Activated T-cell treated with anti-CD3 and anti-CD28 coated beads, Interleukin-2, amount 50 U/mL, for 24 hours (primary cell): ENCODE measurements at regions not wholly inside any gene's neighbourhood (a gene's known extent, or its start where the extent isn't known, plus 50 kb on each side); places are given as distances from the start of the nearest gene placed in this dataset.

ENCODE experiments used
- DNase-seq: peaks from one replicate; pipeline ENCODE4 v3.0.0-alpha.2; 2020
- H3K27ac Mint-ChIP-seq: 2 replicates; pipeline ENCODE4 v1.8.0; 2020; ENCODE audit warnings: mild to moderate bottlenecking, mixed read lengths
- H3K27me3 Mint-ChIP-seq: 2 replicates; pipeline ENCODE4 v1.8.0; 2020; ENCODE audit warnings: mixed read lengths
- H3K36me3 Mint-ChIP-seq: 2 replicates; pipeline ENCODE4 v1.8.0; 2020; ENCODE audit warnings: low read depth, mixed read lengths
- H3K4me1 Mint-ChIP-seq: 2 replicates; pipeline ENCODE4 v1.8.0; 2020; ENCODE audit warnings: low read depth, mixed read lengths
- H3K4me3 Mint-ChIP-seq: 2 replicates; pipeline ENCODE4 v1.8.0; 2020; ENCODE audit warnings: mild to moderate bottlenecking, moderate library complexity, mixed read lengths
- H3K9me3 Mint-ChIP-seq: 2 replicates; pipeline ENCODE4 v1.8.0; 2020; ENCODE audit warnings: mixed read lengths

- no peaks in the 10 kb centered on the region for H3K36me3 Mint-ChIP-seq
Observed at GRCh38 chr13:80574113-80574850, 233.4 kb upstream of the SPRY2 start.

GRCh38 chr13:80572923-80573316 lies 232.0 kb upstream of the SPRY2 start:
- H3K9me3 Mint-ChIP-seq = no peaks in the 10 kb centered on the region
- H3K27me3 Mint-ChIP-seq = no peaks in the 10 kb centered on the region
- no peak overlapping the region for H3K27ac Mint-ChIP-seq
- H3K36me3 Mint-ChIP-seq = no peaks in the 10 kb centered on the region
- DNase-seq = no peak
- no peaks in the 10 kb centered on the region for H3K4me1 Mint-ChIP-seq
- H3K4me3 Mint-ChIP-seq = no peak overlapping the region

More at GRCh38 chr13:80574113-80574850, 233.4 kb upstream of the SPRY2 start:
- Mint-ChIP-seq H3K27ac (no peak overlapping the region), H3K4me3 (no peak overlapping the region), H3K4me1 (no peaks in the 10 kb centered on the region), H3K9me3 (no peaks in the 10 kb centered on the region), H3K27me3 (no peaks in the 10 kb centered on the region)
- no peak for DNase-seq

- H3K27ac Mint-ChIP-seq = no peak overlapping the region
- no peak for DNase-seq
- no peaks in the 10 kb centered on the region for H3K9me3 Mint-ChIP-seq
- H3K4me3 Mint-ChIP-seq = no peak overlapping the region
- H3K36me3 Mint-ChIP-seq = no peaks in the 10 kb centered on the region
- no peaks in the 10 kb centered on the region for H3K4me1 Mint-ChIP-seq
- H3K27me3 Mint-ChIP-seq = no peaks in the 10 kb centered on the region
Observed at GRCh38 chr13:80572308-80572922, 231.5 kb upstream of the SPRY2 start.

- DNase-seq = no peak
- Mint-ChIP-seq H3K27ac (no peak overlapping the region), H3K9me3 (no peaks in the 10 kb centered on the region), H3K36me3 (no peaks in the 10 kb centered on the region), H3K4me3 (no peak overlapping the region), H3K4me1 (no peaks in the 10 kb centered on the region), H3K27me3 (no peaks in the 10 kb centered on the region)
Observed at GRCh38 chr13:80571346-80572307, 230.7 kb upstream of the SPRY2 start.

GRCh38 chr13:80563439-80563838 lies 222.5 kb upstream of the SPRY2 start:
- Mint-ChIP-seq H3K36me3 (no peaks in the 10 kb centered on the region), H3K4me1 (peaks cover 8% of the 10 kb centered on the region), H3K27me3 (no peaks in the 10 kb centered on the region), H3K27ac (no peak overlapping the region), H3K4me3 (no peak overlapping the region), H3K9me3 (peaks cover 4% of the 10 kb centered on the region)
- DNase-seq = no peak

GRCh38 chr13:80562433-80563156 lies 221.7 kb upstream of the SPRY2 start:
- H3K36me3 Mint-ChIP-seq = no peaks in the 10 kb centered on the region
- no peaks in the 10 kb centered on the region for H3K27me3 Mint-ChIP-seq
- no peak for DNase-seq
- no peak overlapping the region for H3K4me3 Mint-ChIP-seq
- peaks cover 8% of the 10 kb centered on the region for H3K4me1 Mint-ChIP-seq
- H3K9me3 Mint-ChIP-seq = peaks cover 4% of the 10 kb centered on the region
- no peak overlapping the region for H3K27ac Mint-ChIP-seq

- H3K27me3 Mint-ChIP-seq = no peaks in the 10 kb centered on the region
- H3K4me1 Mint-ChIP-seq = peaks cover 8% of the 10 kb centered on the region
- no peak overlapping the region for H3K27ac Mint-ChIP-seq
- no peak overlapping the region for H3K4me3 Mint-ChIP-seq
- no peak for DNase-seq
- no peaks in the 10 kb centered on the region for H3K36me3 Mint-ChIP-seq
- H3K9me3 Mint-ChIP-seq = peaks cover 4% of the 10 kb centered on the region
Observed at GRCh38 chr13:80560609-80561008, 219.7 kb upstream of the SPRY2 start.

- no peak for DNase-seq
- peaks cover 4% of the 10 kb centered on the region for H3K9me3 Mint-ChIP-seq
- peaks cover 8% of the 10 kb centered on the region for H3K4me1 Mint-ChIP-seq
- no peaks in the 10 kb centered on the region for H3K36me3 Mint-ChIP-seq
- H3K4me3 Mint-ChIP-seq = no peak overlapping the region
- H3K27me3 Mint-ChIP-seq = no peaks in the 10 kb centered on the region
- H3K27ac Mint-ChIP-seq = no peak overlapping the region
Observed at GRCh38 chr13:80559944-80560343, 219.0 kb upstream of the SPRY2 start.

- Mint-ChIP-seq H3K4me3 (no peak overlapping the region), H3K9me3 (peaks cover 4% of the 10 kb centered on the region), H3K4me1 (peaks cover 4% of the 10 kb centered on the region), H3K27ac (no peak overlapping the region), H3K27me3 (no peaks in the 10 kb centered on the region), H3K36me3 (no peaks in the 10 kb centered on the region)
- no peak for DNase-seq
Observed at GRCh38 chr13:80558074-80558473, 217.1 kb upstream of the SPRY2 start.

- H3K27ac Mint-ChIP-seq = no peak overlapping the region
- H3K27me3 Mint-ChIP-seq = no peaks in the 10 kb centered on the region
- H3K36me3 Mint-ChIP-seq = no peaks in the 10 kb centered on the region
- H3K4me1 Mint-ChIP-seq = peaks cover 4% of the 10 kb centered on the region
- no peak overlapping the region for H3K4me3 Mint-ChIP-seq
- peaks cover 4% of the 10 kb centered on the region for H3K9me3 Mint-ChIP-seq
- no peak for DNase-seq
Observed at GRCh38 chr13:80555796-80556678, 215.1 kb upstream of the SPRY2 start.

- Mint-ChIP-seq H3K9me3 (no peaks in the 10 kb centered on the region), H3K36me3 (no peaks in the 10 kb centered on the region), H3K4me3 (no peak overlapping the region), H3K27ac (no peak overlapping the region), H3K4me1 (peaks cover 4% of the 10 kb centered on the region), H3K27me3 (no peaks in the 10 kb centered on the region)
- no peak for DNase-seq
Observed at GRCh38 chr13:80552851-80553440, 212.0 kb upstream of the SPRY2 start.

- H3K4me1 Mint-ChIP-seq = peaks cover 4% of the 10 kb centered on the region
- no peak overlapping the region for H3K27ac Mint-ChIP-seq
- no peaks in the 10 kb centered on the region for H3K9me3 Mint-ChIP-seq
- no peak overlapping the region for H3K4me3 Mint-ChIP-seq
- H3K36me3 Mint-ChIP-seq = no peaks in the 10 kb centered on the region
- no peak for DNase-seq
- H3K27me3 Mint-ChIP-seq = no peaks in the 10 kb centered on the region
Observed at GRCh38 chr13:80551650-80552497, 210.9 kb upstream of the SPRY2 start.
